Left hindlimb (tissue), 1 donor: ENCODE measurements at regions not wholly inside any gene's neighbourhood (a gene's known extent, or its start where the extent isn't known, plus 50 kb on each side); places are given as distances from the start of the nearest gene placed in this dataset.

ENCODE experiments used
- DNase-seq: peaks from one replicate; pipeline ENCODE4 v3.0.0-alpha.2; 2018

DNA sequence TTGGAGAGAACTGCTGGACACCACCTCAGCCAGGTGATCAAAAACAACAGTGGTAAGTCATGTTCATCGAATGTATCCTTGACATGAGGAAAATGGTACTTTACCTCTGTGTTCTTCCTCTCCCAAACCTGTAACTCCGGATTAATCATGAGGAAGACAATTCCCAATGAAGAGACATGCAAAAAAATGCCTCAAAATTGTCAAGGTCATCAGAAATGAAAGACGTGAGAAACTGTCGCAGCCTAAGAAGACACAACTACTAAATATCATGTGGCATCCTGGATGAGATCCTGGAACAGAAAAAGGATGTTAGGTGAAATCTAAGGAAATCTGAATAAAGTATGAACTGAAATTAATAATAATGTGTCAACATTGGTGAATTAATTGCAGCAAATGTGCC lies 178.4 kb downstream of the LACC1 start:
- DNase-seq, result no peak

DNA sequence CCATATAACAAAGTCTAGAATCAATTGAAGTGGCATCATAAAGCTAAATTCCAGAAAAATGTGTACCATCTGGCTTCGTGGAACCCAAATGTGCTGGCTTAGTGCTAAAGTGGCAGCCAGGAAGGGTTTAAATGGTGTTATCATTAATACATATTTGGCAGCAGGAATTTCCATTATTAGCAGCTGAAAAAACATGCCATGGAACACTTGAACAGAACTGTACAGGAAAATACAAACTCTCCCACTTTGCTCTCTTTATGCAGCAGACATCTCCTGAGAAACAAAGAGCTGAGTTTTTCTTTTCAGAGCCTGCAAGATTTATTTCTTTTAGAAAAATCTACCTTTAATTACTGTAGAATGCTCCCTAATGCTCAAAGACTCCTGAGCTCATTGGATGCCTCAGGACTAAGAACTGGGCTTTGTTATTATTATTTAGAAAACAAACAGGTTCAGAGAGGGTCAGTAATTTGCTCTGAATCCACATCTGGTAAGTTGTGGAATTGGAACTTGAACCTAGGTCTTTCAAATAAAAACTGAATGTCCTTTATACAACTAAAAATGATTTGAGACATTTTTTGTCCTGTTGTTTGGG lies 179.0 kb downstream of the LACC1 start:
- peak; percentile 41 for DNase-seq

DNA sequence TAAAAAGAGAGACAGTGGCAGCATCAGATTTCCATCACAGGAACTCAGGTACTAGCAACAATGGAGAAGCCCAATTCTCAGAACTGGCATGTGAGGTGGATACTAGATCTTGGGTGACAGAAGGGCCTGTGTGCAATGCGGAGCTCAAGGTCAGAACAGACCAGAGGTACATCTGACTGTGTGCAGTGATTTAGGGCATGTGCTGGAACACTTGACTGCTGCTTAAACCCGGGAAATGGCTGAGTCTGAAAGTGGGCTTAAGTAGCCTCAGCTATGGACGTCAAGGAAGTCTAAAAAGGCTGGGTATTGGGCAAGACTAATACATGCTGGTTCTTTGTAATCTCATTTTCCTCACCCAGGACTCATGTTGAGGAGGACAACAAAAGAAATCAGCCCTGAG lies 182.2 kb downstream of the LACC1 start:
- no peak for DNase-seq

DNA sequence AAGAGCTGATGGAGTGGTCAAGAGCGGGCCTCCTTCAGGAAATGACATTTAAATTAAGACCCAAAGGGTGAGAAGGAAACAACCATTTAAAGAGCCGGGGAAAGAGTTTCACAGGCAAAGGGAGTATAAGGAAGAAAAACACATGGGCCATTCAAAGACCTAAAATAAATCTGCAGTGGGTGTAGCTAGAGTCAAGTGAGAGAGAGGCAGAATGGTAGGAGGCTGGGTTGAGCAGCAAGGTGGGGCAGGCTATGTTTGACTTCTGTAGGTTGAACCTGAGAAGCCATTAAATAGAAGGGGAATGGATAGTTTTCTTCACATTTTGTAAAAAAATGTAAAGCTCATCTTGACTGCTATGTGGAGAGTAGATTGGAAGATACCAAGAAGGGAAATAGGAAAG lies 183.8 kb downstream of the LACC1 start:
- DNase-seq, result no peak

DNA sequence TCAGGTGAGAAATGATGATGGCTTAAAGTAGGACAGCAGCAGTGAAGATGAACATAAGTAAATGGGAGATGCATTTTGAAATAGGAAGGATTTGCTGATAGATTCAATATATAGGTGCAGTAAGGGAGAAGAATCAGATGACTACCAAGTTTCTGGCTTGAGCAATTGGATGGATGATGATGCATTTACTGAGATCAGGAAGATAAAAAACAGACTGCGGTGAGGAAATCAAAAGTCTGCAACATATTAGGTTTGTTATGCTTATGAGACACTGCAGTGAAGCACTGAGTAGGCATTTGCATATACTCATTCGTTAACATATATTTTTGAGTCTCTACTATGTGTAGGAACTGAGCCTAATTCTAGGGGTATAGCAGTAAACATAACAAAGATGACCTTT lies 184.2 kb downstream of the LACC1 start:
- DNase-seq, result no peak

DNA sequence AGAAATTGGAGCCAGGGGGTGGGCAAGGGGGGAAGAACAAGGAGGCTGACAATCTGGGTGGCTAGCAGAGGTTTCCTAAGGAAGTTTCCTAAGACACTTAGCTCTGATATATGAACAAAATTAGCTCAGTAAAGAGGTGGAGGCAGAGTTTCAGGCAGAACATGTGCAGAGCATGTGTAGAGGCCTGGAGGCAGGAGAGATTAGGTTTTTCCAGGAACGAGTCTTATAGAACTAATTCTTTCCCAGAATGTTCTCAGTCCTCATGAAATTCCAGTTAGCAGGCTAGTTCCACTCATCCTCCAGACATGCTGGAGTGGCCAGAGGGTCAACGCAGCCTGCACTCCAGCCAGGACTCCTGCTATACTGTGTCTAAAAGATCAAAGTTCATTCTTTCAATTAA lies 184.7 kb downstream of the LACC1 start:
- no peak for DNase-seq

DNA sequence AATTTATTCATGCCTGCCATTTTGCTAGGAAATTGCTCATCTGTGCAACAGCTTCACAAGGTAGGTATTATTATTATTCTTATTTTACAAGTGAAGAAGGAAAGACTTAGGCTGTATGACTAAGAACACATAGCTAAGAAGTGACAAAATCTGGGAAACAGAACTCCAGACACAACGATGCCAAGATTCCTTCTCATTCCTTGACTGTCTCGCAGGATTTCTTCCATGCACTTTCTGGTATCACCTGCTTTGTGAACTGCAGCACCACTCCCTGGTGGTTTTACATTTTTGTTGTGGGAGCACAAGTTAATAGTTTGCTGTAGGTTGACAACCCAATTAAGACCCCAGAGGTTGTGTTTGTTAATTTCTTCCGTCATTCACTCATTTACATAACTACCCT lies 188.5 kb downstream of the LACC1 start:
- no peak for DNase-seq

DNA sequence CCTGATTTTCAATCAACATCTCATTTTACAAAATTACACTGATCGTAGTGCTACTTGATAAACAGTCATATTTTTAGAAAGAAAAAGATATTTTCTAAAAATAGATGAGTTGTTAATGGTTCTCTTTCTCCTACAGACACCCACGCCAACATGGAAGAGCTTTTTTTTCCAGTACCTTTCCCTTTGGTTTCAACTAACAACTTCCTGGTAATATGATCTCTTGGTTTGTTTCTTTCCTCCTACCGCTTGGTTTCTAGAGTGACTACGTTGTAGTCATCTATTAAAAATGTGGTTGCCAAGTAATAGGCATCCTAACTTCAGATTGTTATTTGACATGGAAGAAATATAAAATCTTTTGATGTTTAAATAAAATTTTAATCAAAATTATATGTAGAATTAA lies 189.0 kb downstream of the LACC1 start:
- no peak for DNase-seq

DNA sequence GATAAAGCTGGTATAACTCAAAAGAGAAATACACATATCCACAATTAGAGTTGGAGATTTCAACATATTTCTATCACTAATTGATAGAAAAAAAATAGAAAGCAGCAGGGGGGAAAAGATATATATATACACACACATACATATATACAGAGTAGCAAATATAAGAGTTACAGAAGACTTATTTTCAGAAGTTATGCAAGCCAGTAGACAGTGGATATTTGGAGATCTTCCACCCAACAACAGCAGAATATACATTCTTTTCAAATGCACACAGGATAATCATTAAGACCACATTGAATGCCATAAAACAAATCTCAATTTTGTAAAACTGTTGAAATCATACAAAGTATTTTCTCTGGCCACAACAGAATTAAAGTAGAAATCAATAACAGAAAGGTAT lies 192.8 kb downstream of the LACC1 start:
- DNase-seq, result no peak

DNA sequence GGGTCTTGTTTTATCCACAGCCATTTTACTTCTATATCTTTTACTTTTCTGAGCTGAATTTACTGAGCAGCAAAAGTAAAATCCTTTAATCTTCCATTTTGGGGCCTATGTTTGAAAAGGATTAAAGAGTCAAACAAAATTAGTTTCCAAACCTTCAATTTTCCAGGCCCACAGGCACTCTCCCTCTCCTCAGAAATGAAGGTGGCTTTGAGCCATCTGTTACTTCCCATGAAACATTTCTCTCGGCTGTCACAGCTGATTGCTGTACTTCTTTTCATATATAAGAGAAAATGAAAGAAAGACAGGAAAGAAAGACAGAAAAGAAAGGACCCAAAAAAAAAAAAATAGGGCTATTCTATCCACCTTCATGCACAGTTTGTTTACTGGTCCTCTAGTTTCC lies 194.9 kb downstream of the LACC1 start:
- no peak for DNase-seq

DNA sequence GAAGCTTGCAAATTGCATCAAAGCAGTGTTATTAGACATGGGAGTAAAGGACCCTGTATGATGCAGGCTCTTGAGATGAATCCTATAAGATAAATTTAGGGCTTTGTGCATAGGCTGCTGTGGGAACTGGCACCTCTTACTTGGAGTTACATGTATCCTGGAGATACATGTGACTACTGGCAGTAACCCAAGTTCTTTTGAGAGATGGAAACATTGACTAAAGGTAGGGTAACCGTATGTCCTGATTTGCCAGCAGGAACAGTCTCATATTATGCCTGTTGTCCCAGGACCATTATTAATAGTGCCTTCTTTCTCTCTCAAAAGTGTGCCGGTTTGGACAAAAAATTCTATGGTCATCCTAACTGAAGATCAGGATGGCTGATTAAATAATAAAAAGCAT lies 195.4 kb downstream of the LACC1 start:
- no peak for DNase-seq

DNA sequence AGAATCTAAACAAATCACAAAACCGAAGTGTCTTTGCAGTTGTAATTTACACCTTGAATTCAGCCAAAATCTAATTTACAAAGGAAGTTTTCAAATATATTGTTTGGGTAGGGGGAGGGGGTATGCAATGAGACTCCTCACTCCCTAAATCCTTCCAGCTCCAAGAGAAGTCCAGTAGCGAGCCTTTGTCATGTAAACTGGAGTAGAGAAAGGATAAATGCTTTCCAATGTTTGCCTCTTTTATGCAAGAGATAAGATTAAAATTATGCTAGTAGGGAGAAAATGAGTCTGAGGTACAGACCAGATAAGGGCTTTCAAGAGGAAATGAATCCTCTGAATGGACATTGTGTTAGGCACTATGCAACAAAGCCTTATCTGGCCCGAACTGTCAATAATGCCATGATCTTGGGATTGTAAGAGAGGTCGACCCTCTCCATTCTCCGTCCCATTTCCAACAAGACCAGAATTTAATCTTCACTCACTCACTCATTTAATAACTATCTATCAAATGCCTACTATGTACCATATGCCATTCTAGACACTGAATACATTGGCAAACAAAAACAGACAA lies 199.2 kb downstream of the LACC1 start:
- DNase-seq, result no peak

DNA sequence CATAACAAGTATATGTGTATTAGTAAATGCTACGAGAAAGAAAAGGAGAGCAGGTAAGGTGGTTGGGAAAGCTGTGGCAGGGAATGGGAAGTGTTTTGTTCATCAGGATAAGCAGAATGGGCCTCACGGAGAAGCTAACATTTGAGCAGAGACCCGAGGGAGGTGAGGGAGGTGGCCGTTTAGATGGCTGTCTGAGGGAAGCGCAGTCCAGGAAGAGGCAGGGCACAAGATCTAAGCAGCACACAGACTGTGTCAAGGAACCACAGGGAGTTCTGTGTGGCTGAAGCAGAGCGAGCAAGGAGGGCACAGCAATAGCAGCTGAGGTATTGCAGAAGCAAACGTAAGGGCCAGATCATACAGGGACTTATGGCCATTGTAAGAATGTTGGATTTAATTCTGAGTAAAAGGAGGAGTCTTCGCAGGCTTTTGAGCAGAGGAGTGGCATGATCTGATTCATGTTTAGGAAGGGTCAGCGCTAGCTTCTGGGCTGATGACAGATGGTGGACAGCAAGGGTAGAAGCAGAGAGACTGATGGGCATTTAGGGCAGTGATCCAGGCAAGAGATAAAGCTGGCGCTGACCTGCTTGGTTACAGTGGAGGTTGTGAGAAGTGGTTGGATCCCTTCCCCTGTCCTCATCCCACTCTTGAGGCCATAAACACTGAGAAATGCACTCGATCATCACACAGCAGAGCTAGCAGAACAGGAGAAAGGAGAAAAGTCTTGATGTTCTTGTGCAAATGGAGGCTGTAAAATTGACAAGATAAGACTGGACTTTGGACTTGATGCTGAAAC lies 199.9 kb downstream of the LACC1 start:
- DNase-seq, result no peak

DNA sequence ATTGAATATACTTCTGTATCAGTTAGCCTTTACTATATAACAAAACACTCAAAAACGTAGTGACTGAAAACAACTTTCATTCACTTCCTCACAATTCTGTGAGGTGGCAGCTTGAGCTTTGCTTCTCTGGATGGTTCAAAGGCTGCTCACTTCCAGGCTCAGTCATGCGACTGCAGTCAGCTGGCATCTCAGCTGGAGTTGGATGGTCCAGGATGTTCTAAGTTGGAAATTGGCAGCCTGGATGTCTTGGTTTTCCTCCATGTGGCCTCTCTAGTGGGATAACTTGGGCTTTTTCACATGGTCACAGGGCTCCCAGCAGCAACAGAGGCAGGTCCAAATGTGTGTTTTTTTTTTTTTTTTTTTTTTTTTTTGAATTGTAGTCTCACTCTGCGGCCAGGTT lies 204.4 kb downstream of the LACC1 start:
- DNase-seq, result no peak

DNA sequence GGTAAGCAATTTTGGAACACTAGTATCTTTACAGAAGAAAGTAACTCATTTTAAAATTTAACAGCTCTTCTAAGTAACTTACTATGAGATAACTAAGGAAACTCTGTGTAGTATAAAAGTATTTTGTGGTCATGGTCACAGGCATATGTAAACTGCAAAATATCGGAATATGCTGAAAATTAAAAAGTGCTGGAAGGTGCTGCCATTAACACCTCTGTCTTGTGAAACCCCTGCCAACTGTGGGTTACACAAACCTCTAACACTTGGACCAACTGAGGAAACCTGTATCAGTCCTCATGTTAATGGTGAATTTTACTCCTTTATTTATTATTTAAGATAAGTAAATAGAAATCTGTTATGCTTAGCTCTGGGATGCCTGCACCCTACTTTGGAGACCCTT lies 206.7 kb downstream of the LACC1 start:
- DNase-seq, result no peak

DNA sequence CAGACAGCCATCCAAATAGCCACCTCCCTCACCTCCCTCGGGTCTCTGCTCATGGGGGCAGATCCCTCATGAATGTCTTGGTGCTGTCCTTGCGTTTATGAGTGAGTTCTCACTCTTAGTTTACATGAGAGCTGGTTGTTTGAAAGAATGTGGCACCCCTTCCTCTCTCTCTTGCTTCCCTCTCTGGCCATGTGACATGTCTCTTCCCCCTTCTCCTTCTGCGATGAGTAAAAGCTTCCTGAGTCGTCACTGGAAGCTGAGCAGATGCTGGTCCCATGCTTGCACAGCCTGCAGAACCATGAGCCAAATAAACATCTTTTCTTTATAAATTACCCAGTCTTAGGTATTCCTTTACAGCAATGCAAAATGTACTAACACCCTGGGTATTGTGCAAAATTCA lies 208.7 kb downstream of the LACC1 start:
- no peak for DNase-seq

DNA sequence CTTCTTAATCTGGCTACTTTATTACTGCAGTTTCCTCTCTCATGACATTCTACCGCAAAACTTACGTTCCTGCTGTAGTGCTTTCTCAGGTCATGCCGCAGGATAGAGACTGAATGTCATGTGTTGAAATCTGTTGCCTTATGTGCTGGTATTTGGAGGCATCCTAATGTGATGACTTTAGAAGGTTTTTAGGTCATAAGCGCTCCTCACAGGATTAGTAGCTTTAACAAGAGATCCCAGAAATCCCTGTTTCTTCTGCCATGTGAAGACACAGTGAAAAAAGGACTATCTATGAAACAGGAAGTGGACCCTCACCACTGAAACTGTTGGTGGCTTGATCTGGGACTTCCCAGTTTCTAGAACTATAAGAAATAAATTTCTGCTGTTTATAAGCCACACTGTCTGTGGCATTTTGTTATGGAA lies 209.3 kb downstream of the LACC1 start:
- DNase-seq, result no peak

DNA sequence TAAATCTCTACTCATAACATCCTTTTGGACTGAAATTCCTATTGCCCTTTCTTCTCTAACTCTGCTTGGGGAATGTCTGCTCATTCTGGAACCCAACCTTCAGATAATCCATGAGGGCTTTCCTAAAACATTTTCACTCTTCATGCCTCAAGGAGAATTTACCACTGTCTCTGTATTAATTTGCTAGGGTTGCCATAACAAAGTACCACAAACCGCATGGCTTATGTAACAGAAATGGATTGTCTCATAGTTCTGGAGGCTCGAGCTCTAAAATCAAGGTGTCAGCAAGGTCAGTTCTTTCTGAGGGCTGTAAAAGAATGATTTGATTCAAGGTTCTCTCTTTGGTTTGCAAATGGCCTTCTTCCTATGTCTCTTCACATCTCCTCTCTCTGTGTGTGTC lies 209.7 kb downstream of the LACC1 start:
- no peak for DNase-seq

DNA sequence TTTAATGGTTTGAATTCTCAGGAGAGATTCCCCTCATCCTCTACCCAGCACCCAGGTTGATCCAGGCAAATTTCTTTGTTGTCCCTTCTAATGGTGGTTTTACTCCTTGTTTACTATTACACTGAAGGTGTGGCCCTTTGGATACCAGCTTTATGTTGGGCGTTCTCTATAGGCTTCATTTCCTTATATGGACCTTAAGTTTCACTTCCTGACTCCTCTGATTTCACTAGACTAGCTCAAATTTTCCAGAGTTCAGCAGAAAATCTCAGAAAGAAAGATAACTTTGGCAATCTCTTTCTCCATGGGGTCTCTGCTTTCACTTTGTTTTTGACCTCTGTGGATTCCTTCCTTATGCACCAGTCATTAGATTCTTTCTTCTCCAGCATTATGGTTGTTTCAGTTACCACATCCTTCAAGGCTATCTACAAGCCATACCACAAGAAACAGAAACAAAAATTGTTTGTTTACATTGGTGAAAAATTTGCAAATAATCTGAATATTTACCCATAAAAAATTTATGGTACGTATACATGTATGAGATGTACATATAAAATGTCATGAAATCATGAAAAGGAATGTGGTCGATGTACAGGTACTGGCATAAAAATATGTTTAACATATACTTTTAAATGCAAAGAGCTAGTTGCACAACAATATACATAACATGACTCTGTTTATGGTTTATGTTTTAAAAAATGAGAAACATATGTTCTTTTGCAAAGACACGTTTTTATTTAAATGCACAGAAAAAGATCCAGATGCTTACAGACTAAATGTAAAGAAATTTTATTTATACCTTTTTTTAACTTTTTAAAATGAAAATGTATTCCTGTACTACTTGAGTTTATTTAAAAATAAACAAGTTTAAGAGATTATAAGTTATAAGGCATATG lies 212.6 kb downstream of the LACC1 start:
- DNase-seq, result no peak

DNA sequence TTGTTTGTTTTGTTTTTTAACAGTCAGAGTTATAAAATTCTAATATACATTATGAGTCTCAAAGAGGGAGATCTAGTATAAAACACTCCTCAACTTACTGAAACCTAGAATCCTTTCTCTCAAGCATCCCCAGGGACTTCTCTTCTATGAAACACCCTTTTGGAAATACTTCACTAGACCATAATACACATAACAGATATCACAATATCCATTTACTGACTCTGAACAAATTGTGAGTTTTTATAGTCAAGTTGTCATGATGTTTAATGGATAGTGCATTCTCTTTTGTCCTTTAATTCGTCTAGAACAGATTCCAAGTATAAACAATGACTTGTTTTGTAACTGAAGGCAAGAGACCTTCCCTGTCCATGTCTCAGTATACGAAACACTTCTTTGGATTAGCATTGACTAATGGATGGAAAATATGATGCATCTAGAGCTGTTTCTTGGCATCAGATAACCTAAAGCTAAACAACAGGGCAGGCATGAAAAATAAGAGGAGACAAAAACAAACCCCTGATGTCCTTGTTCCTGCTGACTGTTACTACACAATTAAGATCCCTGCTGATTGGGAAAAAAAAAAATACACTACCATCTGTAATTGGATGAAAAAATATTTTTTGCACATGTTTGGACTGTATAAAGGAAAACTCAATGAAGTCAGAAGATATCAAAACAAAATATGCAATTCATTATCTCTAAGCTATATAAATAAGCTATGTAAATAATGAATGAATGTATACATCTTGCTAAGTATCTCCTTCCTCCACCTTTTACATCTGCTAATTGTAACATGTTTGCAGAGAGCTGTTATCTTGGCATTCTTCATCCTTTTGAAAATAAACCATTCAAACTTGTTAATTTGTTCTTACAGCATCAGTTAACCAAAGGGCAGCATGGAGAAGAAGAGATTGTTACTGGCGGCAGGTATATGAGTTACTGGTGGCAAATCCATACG lies 214.2 kb downstream of the LACC1 start:
- no peak for DNase-seq

DNA sequence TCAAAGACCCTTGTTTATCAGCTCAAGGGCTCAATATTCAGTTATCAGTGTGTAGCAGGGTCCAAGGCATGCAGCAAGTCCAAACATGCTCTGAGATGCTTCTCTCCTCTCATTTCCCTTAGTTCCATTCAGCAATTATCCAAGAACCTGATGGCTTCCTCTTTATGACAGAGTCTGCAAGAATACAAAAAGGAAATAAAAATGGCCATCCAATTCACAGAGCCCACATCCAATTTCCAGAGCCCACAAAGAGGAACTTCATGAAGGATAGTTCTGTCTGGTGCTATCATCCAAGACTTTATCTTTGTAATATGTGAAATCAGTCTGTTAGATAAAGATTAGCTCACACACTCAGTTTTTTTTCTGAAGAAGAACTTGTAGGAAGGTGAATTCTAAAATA lies 217.2 kb downstream of the LACC1 start:
- DNase-seq, result no peak

DNA sequence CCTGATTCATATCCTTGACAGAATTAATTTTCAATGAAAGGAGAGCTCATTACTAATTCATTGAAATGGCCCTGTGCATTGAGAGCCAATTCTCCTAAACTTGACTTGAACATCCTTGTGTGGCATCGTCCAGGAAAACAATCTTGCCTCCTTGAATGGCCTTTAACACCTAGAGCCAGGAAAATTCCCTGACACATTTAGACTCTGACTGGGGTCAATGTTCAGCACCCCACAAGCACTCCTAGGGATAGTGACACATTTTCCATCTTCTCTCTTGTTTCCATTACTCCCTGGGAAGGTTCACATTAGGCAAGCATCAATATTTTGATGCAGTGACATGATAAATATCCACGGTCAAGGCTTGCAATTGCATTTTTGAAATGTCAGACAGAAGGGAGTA lies 218.9 kb downstream of the LACC1 start:
- no peak for DNase-seq
